IPS DF 6.9 (cell line): ENCODE measurements at regions not wholly inside any gene's neighbourhood (a gene's known extent, or its start where the extent isn't known, plus 50 kb on each side); places are given as distances from the start of the nearest gene placed in this dataset.
"Not testable (repeated sequence)": the region's sequence is repeated elsewhere in the genome, so short reads cannot be mapped to it uniquely, and the experiment has no call there.

ENCODE experiments used
- DNase-seq: peaks from one replicate; pipeline ENCODE4 v3.0.0-alpha.2; 2013; ENCODE audit warnings: low read depth, low spot score
- H3K27ac ChIP-seq: one replicate; pipeline ENCODE4 v1.5.1; 2013; ENCODE audit warnings: low read length, control low read depth
- H3K27me3 ChIP-seq: 2 replicates; pipeline ENCODE4 v1.6.1; 2013; ENCODE audit warnings: mild to moderate bottlenecking, low read length; ENCODE audit not compliant: control insufficient read depth, insufficient read depth
- H3K36me3 ChIP-seq: 2 replicates; pipeline ENCODE4 v1.6.1; 2013; ENCODE audit warnings: low read length; ENCODE audit not compliant: control insufficient read depth, insufficient read depth
- H3K4me1 ChIP-seq: 2 replicates; pipeline ENCODE4 v1.6.1; 2013; ENCODE audit warnings: low read length; ENCODE audit not compliant: control insufficient read depth, insufficient read depth
- H3K4me3 ChIP-seq: 2 replicates; pipeline ENCODE4 v1.5.1; 2013; ENCODE audit warnings: mild to moderate bottlenecking, low read length
- H3K9me3 ChIP-seq: 2 replicates; pipeline ENCODE4 v1.6.1; 2013; ENCODE audit warnings: low read length, inconsistent platforms; ENCODE audit not compliant: control insufficient read depth, insufficient read depth
- WGBS: extraction: QIAGEN DNeasy Blood & Tissue Kit; methylation state at CpG from one replicate; pipeline ENCODE4 v1.1.7; 2013; ENCODE audit warnings: mixed read lengths, missing lambda C conversion rate; ENCODE audit not compliant: insufficient read length, insufficient coverage; 5-methylcytosine and 5-hydroxymethylcytosine counted together

DNA sequence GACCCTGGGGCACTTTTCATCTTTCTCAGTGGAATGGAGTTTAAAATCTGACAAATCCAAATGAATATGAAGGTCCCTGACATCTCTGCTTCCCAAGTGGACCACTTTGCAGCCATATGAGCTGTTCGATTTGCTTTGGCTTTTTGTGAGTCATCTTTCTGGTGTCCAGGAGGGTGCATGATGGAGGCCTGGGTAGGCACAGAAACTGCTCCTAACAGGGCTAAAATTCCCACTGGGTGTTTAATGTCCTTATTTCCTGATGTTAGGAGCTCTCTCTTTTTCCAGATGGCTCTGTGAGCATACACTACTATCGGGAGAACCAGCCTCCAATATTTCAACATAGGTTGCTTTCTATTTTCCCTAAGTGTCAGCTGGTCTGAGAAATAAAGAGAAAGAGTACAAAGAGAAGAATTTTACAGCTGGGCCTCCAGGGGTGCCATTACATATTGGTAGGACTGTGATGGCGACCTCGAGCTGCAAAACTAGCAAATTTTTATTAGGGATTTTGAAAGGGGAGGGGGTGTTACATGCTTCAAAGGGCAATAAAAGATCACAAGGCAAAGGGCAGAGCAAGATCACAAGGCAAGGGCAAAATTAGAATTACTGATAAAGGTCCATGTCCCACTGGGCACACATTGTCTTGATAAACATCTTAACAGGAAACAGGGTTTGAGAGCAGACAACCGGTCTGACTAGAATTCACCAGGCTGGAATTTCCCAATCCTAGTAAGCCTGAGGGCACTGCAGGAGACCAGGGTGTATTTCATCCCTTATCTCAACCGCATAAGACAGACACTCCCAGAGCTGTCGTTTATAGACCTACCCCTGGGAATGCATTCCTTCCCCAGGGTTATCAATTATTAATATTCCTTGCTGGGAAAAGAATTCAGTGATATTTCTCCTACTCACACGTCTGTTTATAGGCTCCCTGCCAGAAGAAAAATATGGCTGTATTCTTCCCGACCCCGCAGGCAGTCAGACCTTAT, 236.7 kb upstream of the SGCD start:
- no CpG with 5 or more reads among the region's 10 CpGs for WGBS
- not testable (repeated sequence) for H3K36me3 ChIP-seq, H3K4me1 ChIP-seq, H3K27ac ChIP-seq, H3K4me3 ChIP-seq, DNase-seq, H3K9me3 ChIP-seq, H3K27me3 ChIP-seq

DNA sequence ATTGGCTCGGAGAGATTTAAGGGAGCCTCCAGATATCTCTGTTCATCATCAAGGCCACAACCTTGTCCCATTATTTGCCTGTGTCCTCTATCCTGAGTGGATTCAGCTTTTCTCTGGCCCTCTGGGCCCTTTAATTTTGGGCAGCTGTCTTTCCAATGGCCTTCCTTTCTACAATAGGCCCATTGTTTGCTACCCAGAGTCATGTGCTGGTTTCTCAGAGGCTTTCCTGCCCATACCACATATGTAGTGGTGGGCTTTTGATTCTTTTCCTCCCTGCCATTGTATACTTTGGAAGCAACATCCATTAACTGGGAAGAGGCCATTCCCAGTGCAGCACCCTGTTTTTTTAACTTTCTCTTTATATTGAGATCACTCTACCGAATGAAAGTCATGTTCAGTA, 233.9 kb upstream of the SGCD start:
- no peaks in the 10 kb centered on the region for H3K36me3 ChIP-seq
- H3K9me3 ChIP-seq: peaks cover 1% of the 10 kb centered on the region
- no peak overlapping the region for H3K4me3 ChIP-seq
- no peak for DNase-seq
- H3K27ac ChIP-seq: no peak overlapping the region
- no peaks in the 10 kb centered on the region for H3K4me1 ChIP-seq
- H3K27me3 ChIP-seq: no peaks in the 10 kb centered on the region
- no CpG with 5 or more reads among the region's 2 CpGs for WGBS

DNA sequence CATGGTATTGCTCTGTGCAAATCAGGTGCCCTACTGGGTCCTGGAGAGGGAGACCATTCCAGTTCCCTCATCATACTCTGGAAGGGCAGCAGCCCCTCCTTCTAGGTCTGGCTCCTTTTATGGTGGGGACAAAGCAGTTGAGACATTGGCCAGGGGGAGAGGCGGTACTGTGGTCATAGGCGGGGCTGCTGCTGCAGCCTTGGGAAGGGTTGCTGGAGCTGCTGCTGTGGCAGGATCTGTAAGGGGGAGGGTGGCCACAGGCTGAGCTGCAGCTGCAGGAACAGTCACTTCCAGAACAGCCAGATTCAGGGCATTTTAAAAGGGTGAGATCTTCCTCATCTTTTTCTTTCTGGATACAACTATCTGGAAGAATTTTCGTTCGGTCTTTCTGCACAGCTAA, 233.0 kb upstream of the SGCD start:
- Histone ChIP-seq H3K4me1 (no peaks in the 10 kb centered on the region), H3K27ac (no peak overlapping the region), H3K36me3 (no peaks in the 10 kb centered on the region), H3K4me3 (no peak overlapping the region), H3K9me3 (peaks cover 1% of the 10 kb centered on the region), H3K27me3 (no peaks in the 10 kb centered on the region)
- WGBS: no CpG with 5 or more reads among the region's 4 CpGs
- DNase-seq: no peak

- H3K4me3 ChIP-seq: no peak overlapping the region
- no CpG with 5 or more reads among the region's 3 CpGs for WGBS
- no peak for DNase-seq
- H3K9me3 ChIP-seq: no peaks in the 10 kb centered on the region; the same call in 1 of the 2 replicates
- H3K36me3 ChIP-seq: no peaks in the 10 kb centered on the region
- no peaks in the 10 kb centered on the region for H3K4me1 ChIP-seq
- H3K27me3 ChIP-seq: no peaks in the 10 kb centered on the region
- H3K27ac ChIP-seq: no peak overlapping the region
These were observed 231.2 kb upstream of the SGCD start for GRCh38 chr5:156095709-156096241.

GRCh38 chr5:156096259-156096658, 230.7 kb upstream of the SGCD start:
- no peaks in the 10 kb centered on the region for H3K27me3 ChIP-seq
- no peak for DNase-seq
- no CpG with 5 or more reads among the region's 1 CpG for WGBS

GRCh38 chr5:156103155-156103885, 223.6 kb upstream of the SGCD start:
- no peak for DNase-seq
- Histone ChIP-seq H3K4me1 (no peaks in the 10 kb centered on the region), H3K9me3 (no peaks in the 10 kb centered on the region), H3K36me3 (no peaks in the 10 kb centered on the region), H3K27me3 (no peaks in the 10 kb centered on the region), H3K27ac (no peak overlapping the region), H3K4me3 (no peak overlapping the region)
- WGBS: no CpG with 5 or more reads among the region's 2 CpGs

More at GRCh38 chr5:156096259-156096658, 230.7 kb upstream of the SGCD start:
- Histone ChIP-seq H3K4me3 (no peak overlapping the region), H3K4me1 (no peaks in the 10 kb centered on the region), H3K9me3 (no peaks in the 10 kb centered on the region; the same call in 1 of the 2 replicates), H3K36me3 (no peaks in the 10 kb centered on the region), H3K27ac (no peak overlapping the region)

DNA sequence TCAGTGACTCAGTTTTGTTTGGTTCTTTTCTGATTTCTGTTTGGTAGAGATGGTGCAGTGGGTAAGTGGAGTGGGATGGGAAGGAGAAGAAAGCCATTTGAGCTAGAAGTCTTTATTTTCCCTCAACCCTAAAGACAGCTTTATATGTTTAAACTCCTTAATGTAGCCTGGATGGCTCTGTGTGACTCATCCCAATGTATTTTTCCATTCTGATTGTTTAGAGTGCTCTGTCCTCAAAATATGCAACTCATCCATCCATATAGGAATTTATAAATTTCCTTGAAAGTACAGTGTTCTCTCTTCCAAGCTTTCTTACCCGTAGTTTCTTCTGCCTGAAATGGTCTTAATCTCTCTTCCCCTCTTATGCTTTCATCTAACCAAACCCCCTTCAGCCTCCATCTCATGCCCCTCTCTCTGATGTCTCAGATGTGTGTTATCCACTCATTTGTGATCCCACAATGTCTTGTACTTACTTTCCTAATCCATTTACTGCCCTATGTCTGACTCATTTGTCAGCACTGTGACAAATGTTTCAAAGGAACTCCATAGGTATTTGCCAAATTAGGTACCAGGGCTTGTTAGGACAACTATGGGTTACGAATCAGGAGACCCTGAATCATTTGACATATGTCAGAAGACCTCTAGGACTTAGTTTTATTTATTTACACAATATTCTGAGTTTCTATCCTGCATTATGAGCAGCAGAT, 217.5 kb upstream of the SGCD start:
- no peak for DNase-seq
- Histone ChIP-seq H3K4me1 (no peaks in the 10 kb centered on the region), H3K27me3 (no peaks in the 10 kb centered on the region), H3K4me3 (no peak overlapping the region), H3K27ac (no peak overlapping the region), H3K9me3 (no peaks in the 10 kb centered on the region), H3K36me3 (no peaks in the 10 kb centered on the region)
- WGBS: no CpG with 5 or more reads among the region's 2 CpGs

- H3K4me1 ChIP-seq: no peaks in the 10 kb centered on the region
- no peak for DNase-seq
- no CpG with 5 or more reads among the region's 4 CpGs for WGBS
- no peaks in the 10 kb centered on the region for H3K9me3 ChIP-seq
- no peaks in the 10 kb centered on the region for H3K36me3 ChIP-seq
- no peak overlapping the region for H3K4me3 ChIP-seq
- no peaks in the 10 kb centered on the region for H3K27me3 ChIP-seq
- no peak overlapping the region for H3K27ac ChIP-seq
These were observed 207.3 kb upstream of the SGCD start for GRCh38 chr5:156119692-156120091.

DNA sequence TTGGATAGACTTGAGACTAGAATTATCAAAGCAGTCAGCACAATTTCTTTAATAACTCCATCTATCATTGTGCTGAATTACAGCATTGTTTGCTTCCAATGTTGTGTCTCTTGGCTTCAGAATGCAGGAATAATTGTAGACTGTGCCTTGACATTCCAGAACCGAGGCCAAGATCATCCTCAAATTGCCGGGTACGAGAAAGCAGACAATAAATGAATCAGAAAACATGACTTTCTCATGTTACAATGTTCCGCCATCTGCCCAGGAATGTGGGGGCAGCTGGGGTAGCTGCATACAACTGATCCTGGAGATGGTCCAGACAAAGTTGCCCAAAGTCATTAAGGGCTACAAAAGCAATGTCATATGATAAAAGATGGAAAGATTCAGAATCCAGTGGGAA, 206.2 kb upstream of the SGCD start:
- Histone ChIP-seq H3K27me3 (no peaks in the 10 kb centered on the region), H3K27ac (no peak overlapping the region), H3K4me3 (no peak overlapping the region), H3K9me3 (no peaks in the 10 kb centered on the region), H3K36me3 (no peaks in the 10 kb centered on the region), H3K4me1 (no peaks in the 10 kb centered on the region)
- DNase-seq: no peak
- no CpG with 5 or more reads among the region's 4 CpGs for WGBS

DNA sequence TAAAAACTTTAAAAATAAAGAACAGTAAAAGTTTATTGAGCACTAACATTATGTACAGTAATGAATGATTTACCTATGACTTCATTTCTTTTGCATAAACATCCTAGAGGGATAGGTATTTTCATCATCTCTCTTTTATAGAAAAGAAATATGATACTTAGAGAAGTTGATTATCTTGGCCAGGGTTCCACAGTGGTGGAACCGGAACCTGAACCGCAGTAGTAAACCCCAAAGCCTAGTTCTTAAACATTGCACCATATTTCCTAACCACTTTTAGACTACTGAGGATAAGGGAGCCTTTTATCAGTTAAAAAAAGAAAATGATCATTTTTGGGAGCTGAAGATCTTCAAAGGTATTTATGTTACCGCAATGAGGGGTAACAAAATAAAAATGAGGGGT, 205.7 kb upstream of the SGCD start:
- no CpG with 5 or more reads among the region's 3 CpGs for WGBS
- Histone ChIP-seq H3K27ac (no peak overlapping the region), H3K9me3 (no peaks in the 10 kb centered on the region), H3K36me3 (no peaks in the 10 kb centered on the region), H3K27me3 (no peaks in the 10 kb centered on the region), H3K4me1 (no peaks in the 10 kb centered on the region), H3K4me3 (no peak overlapping the region)
- DNase-seq: no peak
